ENCODE measurements at regions not wholly inside any gene's neighbourhood (a gene's known extent, or its start where the extent isn't known, plus 50 kb on each side); places are given as distances from the start of the nearest gene placed in this dataset.

DNA sequence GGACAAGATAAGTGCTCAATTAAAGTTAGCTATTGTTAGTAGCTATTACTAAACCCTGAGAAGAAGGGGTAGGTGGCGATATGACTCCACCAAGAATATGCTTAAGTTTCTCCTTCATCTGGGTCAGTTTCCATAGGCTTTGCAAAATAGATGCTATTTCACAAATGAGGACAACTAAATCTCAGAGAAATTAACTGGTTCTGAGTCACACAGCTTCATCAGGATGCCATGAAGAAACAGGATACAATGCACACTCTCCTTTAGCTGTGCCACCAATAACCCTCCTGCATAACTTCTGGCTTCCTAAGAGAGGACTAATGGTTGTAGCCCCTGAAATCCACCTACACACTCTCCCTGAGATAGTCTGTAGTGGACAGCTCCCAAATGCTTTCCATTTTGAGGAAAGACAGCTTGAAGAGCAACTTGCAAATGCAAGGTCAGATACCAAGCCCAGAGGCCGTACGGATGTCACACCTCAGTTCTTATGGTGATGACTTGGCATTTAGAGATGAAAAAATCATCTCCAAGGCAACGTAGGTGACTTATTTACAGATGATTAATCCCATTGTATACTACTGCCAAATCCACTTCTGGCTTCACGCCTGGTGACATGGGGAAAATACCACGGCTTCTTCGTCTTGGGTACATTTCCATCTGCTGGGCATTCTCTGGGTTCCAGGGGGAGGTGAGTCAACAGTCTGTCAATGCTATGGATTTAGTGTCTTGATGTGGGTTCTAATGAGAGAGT, 251.4 kb upstream of the IL12B start:
- Histone ChIP-seq H3K27ac (ENCODE audit: control insufficient read depth, insufficient read depth) (no peak overlapping the region), H3K27me3 (replicated peaks in 1 of 2; ENCODE audit: control insufficient read depth in 2 of 2, insufficient read depth in 2 of 2, low read length in 1 of 2) (no peaks in the 10 kb centered on the region), H3K9me3 (replicated peaks; ENCODE audit: control insufficient read depth, insufficient read depth, low read length) (no peaks in the 10 kb centered on the region), H3K4me3 (no peak overlapping the region), H3K4me1 (ENCODE audit: control insufficient read depth, insufficient read depth, low read length) (no peaks in the 10 kb centered on the region), H3K79me2 (ENCODE audit: control insufficient read depth, insufficient read depth, low read length) (no peaks in the 10 kb centered on the region), H2AFZ (ENCODE audit: control insufficient read depth, low read depth, low read length) (no peak overlapping the region), H3K36me3 (ENCODE audit: control insufficient read depth in 2 of 2, insufficient read depth in 2 of 2, low read length in 1 of 2) (no peaks in the 10 kb centered on the region), H4K20me1 (ENCODE audit: control insufficient read depth, insufficient read depth) (no peaks in the 10 kb centered on the region), H3K4me2 (ENCODE audit: control insufficient read depth, insufficient read depth) (no peak overlapping the region), H3K9ac (ENCODE audit: control insufficient read depth, insufficient read depth, low read length) (no peak overlapping the region)
- no peak for TF ChIP-seq IKZF2 (IDR thresholded peaks at IDR 0.05)
- no peak for TF ChIP-seq EP300 (IDR thresholded peaks at IDR 0.05; ENCODE audit: borderline replicate concordance in 1 of 2, control insufficient read depth in 1 of 2, low read depth in 2 of 2, low read length in 2 of 2)
- no peak for TF ChIP-seq SUZ12 (IDR thresholded peaks at IDR 0.05; ENCODE audit: unreplicated experiment)
- TF ChIP-seq NFXL1 (IDR thresholded peaks at IDR 0.05; ENCODE audit: borderline replicate concordance): no peak
- DNase-seq (ENCODE audit: low read depth, low spot score): no peak
- no TSS peak for BruUV-seq (replicated peaks)
- RAD21 ChIA-PET (ENCODE audit: unreplicated experiment): no interaction called here
- 46% methylated on average over 7 of the region's 7 CpGs for WGBS (ENCODE audit: insufficient coverage, insufficient replicate concordance, low lambda C conversion rate, missing lambda C conversion rate)
- in situ Hi-C loops (cut with MboI): no loop called here
- POLR2A ChIA-PET: no interaction called here
- intact Hi-C loops (cut with micrococcal nuclease; ENCODE audit: unreplicated experiment): no loop called here
- ATAC-seq: no peak
- no peak for FAIRE-seq
- CTCF ChIA-PET: interaction anchor here (0.6 to 0.9 kb wide), 2 partner anchors 10 to 426 kb away, joined by 3 read pairs; no protein-coding TSS in a partner anchor
- SMC1A ChIA-PET (ENCODE audit: uncharacterized antibody, unreplicated experiment): interaction anchor here (0.8 to 2.2 kb wide), 3 partner anchors 20 to 23 kb away, joined by 3 to 5 read pairs (median 4); no protein-coding TSS in a partner anchor

DNA sequence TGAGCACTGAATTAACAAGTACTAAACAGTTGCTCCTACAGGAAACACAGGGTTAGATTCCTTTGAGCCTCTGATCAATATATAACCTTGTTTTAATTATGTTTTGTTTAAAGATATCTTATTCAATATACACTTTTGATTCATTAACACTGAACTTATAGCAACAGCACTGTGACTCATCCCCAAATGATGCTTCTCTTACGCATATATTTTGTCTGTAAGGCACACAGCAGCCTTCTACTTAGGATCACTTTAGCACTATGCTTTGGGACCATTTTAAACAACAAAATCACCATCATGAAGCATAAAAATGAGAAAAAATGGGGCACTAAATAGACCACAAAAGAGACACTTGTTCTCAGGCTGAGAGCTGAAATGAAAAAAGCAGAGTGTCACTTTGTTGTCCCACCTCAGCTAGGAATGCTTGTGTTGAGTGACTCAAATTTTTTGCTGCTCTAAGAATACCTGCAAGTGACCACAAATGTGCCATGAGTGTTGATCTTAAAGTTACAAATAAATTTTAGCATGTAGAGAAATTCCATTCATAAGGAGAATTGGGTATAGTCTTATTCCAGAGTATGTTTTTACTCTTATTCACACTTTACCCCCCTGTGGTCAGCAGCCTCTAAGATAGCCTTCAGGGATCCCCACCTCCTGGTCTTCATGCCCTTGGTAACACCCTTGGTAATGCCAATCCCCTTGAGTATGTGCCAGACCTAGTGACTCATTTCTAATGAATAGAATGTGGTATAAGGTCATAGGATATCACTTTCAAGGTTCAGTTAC, 252.7 kb upstream of the IL12B start:
- Histone ChIP-seq H3K27ac (ENCODE audit: control insufficient read depth, insufficient read depth) (no peak overlapping the region), H3K9me3 (replicated peaks; ENCODE audit: control insufficient read depth, insufficient read depth, low read length) (no peaks in the 10 kb centered on the region), H3K4me1 (ENCODE audit: control insufficient read depth, insufficient read depth, low read length) (no peaks in the 10 kb centered on the region), H3K4me3 (no peak overlapping the region), H2AFZ (ENCODE audit: control insufficient read depth, low read depth, low read length) (no peak overlapping the region), H3K4me2 (ENCODE audit: control insufficient read depth, insufficient read depth) (no peak overlapping the region), H3K79me2 (ENCODE audit: control insufficient read depth, insufficient read depth, low read length) (no peaks in the 10 kb centered on the region), H3K36me3 (ENCODE audit: control insufficient read depth in 2 of 2, insufficient read depth in 2 of 2, low read length in 1 of 2) (no peaks in the 10 kb centered on the region), H3K9ac (ENCODE audit: control insufficient read depth, insufficient read depth, low read length) (no peak overlapping the region), H4K20me1 (ENCODE audit: control insufficient read depth, insufficient read depth) (no peaks in the 10 kb centered on the region), H3K27me3 (replicated peaks in 1 of 2; ENCODE audit: control insufficient read depth in 2 of 2, insufficient read depth in 2 of 2, low read length in 1 of 2) (no peaks in the 10 kb centered on the region)
- ChIA-PET RAD21 (ENCODE audit: unreplicated experiment) (no interaction called here), POLR2A (no interaction called here), SMC1A (ENCODE audit: uncharacterized antibody, unreplicated experiment) (interaction anchor here (2.2 kb wide), 1 partner anchor 22 kb away, joined by 5 read pairs; no protein-coding TSS in a partner anchor), CTCF (interaction anchor here (0.6 kb wide), 2 partner anchors 67 to 523 kb away, joined by 3 to 4 read pairs; no protein-coding TSS in a partner anchor)
- WGBS (ENCODE audit: insufficient coverage, insufficient replicate concordance, low lambda C conversion rate, missing lambda C conversion rate): 39% methylated on average over 1 of the region's 1 CpG
- DNase-seq (ENCODE audit: low read depth, low spot score) (no peak), ATAC-seq (no peak), FAIRE-seq (no peak)
- in situ Hi-C loops (cut with MboI): no loop called here
- BruUV-seq (replicated peaks): no TSS peak
- intact Hi-C loops (cut with micrococcal nuclease; ENCODE audit: unreplicated experiment): no loop called here
- TF ChIP-seq ZNF217 (IDR thresholded peaks at IDR 0.05): no peak
- TF ChIP-seq ZBED1 (IDR thresholded peaks at IDR 0.05; ENCODE audit: borderline replicate concordance): no peak
- TF ChIP-seq, protein P1, sequence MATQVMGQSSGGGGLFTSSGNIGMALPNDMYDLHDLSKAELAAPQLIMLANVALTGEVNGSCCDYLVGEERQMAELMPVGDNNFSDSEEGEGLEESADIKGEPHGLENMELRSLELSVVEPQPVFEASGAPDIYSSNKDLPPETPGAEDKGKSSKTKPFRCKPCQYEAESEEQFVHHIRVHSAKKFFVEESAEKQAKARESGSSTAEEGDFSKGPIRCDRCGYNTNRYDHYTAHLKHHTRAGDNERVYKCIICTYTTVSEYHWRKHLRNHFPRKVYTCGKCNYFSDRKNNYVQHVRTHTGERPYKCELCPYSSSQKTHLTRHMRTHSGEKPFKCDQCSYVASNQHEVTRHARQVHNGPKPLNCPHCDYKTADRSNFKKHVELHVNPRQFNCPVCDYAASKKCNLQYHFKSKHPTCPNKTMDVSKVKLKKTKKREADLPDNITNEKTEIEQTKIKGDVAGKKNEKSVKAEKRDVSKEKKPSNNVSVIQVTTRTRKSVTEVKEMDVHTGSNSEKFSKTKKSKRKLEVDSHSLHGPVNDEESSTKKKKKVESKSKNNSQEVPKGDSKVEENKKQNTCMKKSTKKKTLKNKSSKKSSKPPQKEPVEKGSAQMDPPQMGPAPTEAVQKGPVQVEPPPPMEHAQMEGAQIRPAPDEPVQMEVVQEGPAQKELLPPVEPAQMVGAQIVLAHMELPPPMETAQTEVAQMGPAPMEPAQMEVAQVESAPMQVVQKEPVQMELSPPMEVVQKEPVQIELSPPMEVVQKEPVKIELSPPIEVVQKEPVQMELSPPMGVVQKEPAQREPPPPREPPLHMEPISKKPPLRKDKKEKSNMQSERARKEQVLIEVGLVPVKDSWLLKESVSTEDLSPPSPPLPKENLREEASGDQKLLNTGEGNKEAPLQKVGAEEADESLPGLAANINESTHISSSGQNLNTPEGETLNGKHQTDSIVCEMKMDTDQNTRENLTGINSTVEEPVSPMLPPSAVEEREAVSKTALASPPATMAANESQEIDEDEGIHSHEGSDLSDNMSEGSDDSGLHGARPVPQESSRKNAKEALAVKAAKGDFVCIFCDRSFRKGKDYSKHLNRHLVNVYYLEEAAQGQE (IDR thresholded peaks at IDR 0.05; ENCODE audit: low read depth, low read length): no peak
- no peak for TF ChIP-seq SRF (IDR thresholded peaks at IDR 0.05; ENCODE audit: low read depth in 2 of 2, low read length in 2 of 2)
- no peak for TF ChIP-seq POU2F2 (IDR thresholded peaks at IDR 0.05; ENCODE audit: borderline replicate concordance, low read depth, low read length)
- no peak for TF ChIP-seq POLR2AphosphoS2 (IDR thresholded peaks at IDR 0.05; ENCODE audit: low read depth, low read length)
- TF ChIP-seq, protein P2, sequence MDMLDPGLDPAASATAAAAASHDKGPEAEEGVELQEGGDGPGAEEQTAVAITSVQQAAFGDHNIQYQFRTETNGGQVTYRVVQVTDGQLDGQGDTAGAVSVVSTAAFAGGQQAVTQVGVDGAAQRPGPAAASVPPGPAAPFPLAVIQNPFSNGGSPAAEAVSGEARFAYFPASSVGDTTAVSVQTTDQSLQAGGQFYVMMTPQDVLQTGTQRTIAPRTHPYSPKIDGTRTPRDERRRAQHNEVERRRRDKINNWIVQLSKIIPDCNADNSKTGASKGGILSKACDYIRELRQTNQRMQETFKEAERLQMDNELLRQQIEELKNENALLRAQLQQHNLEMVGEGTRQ (IDR thresholded peaks at IDR 0.05; ENCODE audit: borderline replicate concordance, low read depth, low read length): no peak

Measured in GM12878 (cell line).